H1 (cell line): ENCODE measurements at regions not wholly inside any gene's neighbourhood (a gene's known extent, or its start where the extent isn't known, plus 50 kb on each side); places are given as distances from the start of the nearest gene placed in this dataset.

Experiments used
- CTCF ChIA-PET: fragments of 300-600 bp; sonication (Branson Sonifier 250); formaldehyde crosslinking; loops from one replicate; lab custom pipeline; 2021; ENCODE audit not compliant: partially characterized antibody; lab: Charles Lee
- POLR2A ChIA-PET: fragments of 300-600 bp; sonication (Branson Sonifier 250); formaldehyde crosslinking; loops from one replicate; lab custom pipeline; 2021; ENCODE audit warnings: inconsistent platforms; ENCODE audit not compliant: partially characterized antibody; lab: Charles Lee
- DNase-seq, 2 experiments: peaks; one replicate each; pipeline versions ENCODE4 v3.0.0 to v3.0.0-alpha.2; 2010 to 2022; ENCODE audit warnings: low spot score in 2 of 2, low read depth in 1 of 2, mixed read lengths in 1 of 2
- FAIRE-seq: peaks from 2 replicates; lab custom pipeline; 2011; peaks lifted over from hg19 to GRCh38; lab: Jason Lieb, UNC
- H2AFZ ChIP-seq: 2 replicates; pipeline ENCODE4 v1.8.1; 2012; ENCODE audit warnings: low read length, inconsistent platforms
- H2AK5ac ChIP-seq: 2 replicates; pipeline ENCODE4 v1.6.1; 2013; ENCODE audit warnings: low read depth, low read length
- H2BK120ac ChIP-seq: replicated peaks from 2 replicates; pipeline ENCODE3; 2013; ENCODE audit warnings: low read depth, low read length, inconsistent platforms
- H2BK12ac ChIP-seq: 2 replicates; pipeline ENCODE4 v1.6.1; 2013; ENCODE audit warnings: low read depth, low read length
- H2BK15ac ChIP-seq: 2 replicates; pipeline ENCODE4 v1.6.1; 2013; ENCODE audit warnings: low read length
- H2BK20ac ChIP-seq: 2 replicates; pipeline ENCODE4 v1.6.1; 2013; ENCODE audit warnings: low read length
- H2BK5ac ChIP-seq: 2 replicates; pipeline ENCODE4 v1.6.1; 2013; ENCODE audit warnings: low read depth, low read length
- H3K14ac ChIP-seq: 2 replicates; pipeline ENCODE4 v1.6.1; 2013; ENCODE audit warnings: inconsistent platforms; ENCODE audit not compliant: insufficient read length
- H3K18ac ChIP-seq: 2 replicates; pipeline ENCODE4 v1.6.1; 2013; ENCODE audit warnings: low read length; ENCODE audit errors: extremely low read depth
- H3K23ac ChIP-seq: 2 replicates; pipeline ENCODE4 v1.6.1; 2013; ENCODE audit warnings: inconsistent platforms; ENCODE audit not compliant: insufficient read length
- H3K23me2 ChIP-seq: 2 replicates; pipeline ENCODE4 v1.6.1; 2013; ENCODE audit warnings: low read depth, low read length
- H3K27ac ChIP-seq: 2 replicates; pipeline ENCODE4 v1.6.1; 2011; ENCODE audit warnings: low read depth, low read length, inconsistent platforms
- H3K27me3 ChIP-seq, 4 experiments: replicated peaks in 1 of 4; 1 replicate in 1 of 4; 2 replicates in 3 of 4; pipeline versions ENCODE4 v1.6.1 to v1.8.1; 2011 to 2013; ENCODE audit warnings: low read length in 3 of 4, mild to moderate bottlenecking in 3 of 4, inconsistent platforms in 2 of 4, mixed read lengths in 2 of 4, moderate library complexity in 1 of 4; ENCODE audit not compliant: control insufficient read depth in 3 of 4, insufficient read depth in 3 of 4; ENCODE audit errors: extremely low read depth in 1 of 4
- H3K36me3 ChIP-seq, 4 experiments: 2 replicates each; pipeline versions ENCODE4 v1.6.1 to v1.8.1; 2011 to 2013; ENCODE audit warnings: mild to moderate bottlenecking in 4 of 4, low read length in 3 of 4, moderate library complexity in 2 of 4, control low read depth in 1 of 4, inconsistent platforms in 1 of 4; ENCODE audit not compliant: insufficient read depth in 4 of 4, control insufficient read depth in 2 of 4
- H3K4ac ChIP-seq: replicated peaks from 2 replicates; pipeline ENCODE3; 2013; ENCODE audit warnings: low read length, low read depth, mixed read lengths, inconsistent platforms; ENCODE audit not compliant: insufficient read length
- H3K4me1 ChIP-seq, 4 experiments: replicated peaks in 1 of 4; 1 replicate in 1 of 4; 2 replicates in 3 of 4; pipeline versions ENCODE4 v1.6.1 to v1.8.1; 2011 to 2013; ENCODE audit warnings: low read length in 3 of 4, inconsistent platforms in 2 of 4, mixed read lengths in 1 of 4; ENCODE audit not compliant: insufficient read depth in 4 of 4, control insufficient read depth in 3 of 4
- H3K4me2 ChIP-seq, 2 experiments: 2 replicates each; pipeline versions ENCODE4 v1.6.1 to v1.8.1; 2011 to 2013; ENCODE audit warnings: low read depth in 2 of 2, low read length in 2 of 2, control low read depth in 1 of 2, inconsistent platforms in 1 of 2, mild to moderate bottlenecking in 1 of 2; ENCODE audit not compliant: insufficient read depth in 1 of 2
- H3K4me3 ChIP-seq, 4 experiments: fragments of 200-600, 300-600 bp in 1 of 4; sonication (generic), shearing (Covaris generic), sonication (Bioruptor Twin) in 1 of 4; 2 replicates each; pipeline versions ENCODE4 v1.5.1 to v1.8.1; 2011 to 2016; ENCODE audit warnings: low read length in 4 of 4, low read depth in 3 of 4, control low read depth in 2 of 4, inconsistent platforms in 2 of 4, mild to moderate bottlenecking in 2 of 4, mixed read lengths in 1 of 4, moderate library complexity in 1 of 4; ENCODE audit not compliant: insufficient read depth in 2 of 4; ENCODE audit errors: extremely low read depth in 1 of 4
- H3K56ac ChIP-seq: replicated peaks from 2 replicates; pipeline ENCODE3; 2013; ENCODE audit warnings: low read depth, mild to moderate bottlenecking, mixed read lengths, low read length, inconsistent platforms; ENCODE audit not compliant: insufficient read length
- H3K79me1 ChIP-seq: 2 replicates; pipeline ENCODE4 v1.6.1; 2013; ENCODE audit warnings: low read depth, low read length, control low read depth
- H3K79me2 ChIP-seq, 2 experiments: 2 replicates each; pipeline versions ENCODE4 v1.6.1 to v1.8.1; 2012 to 2013; ENCODE audit warnings: low read length in 2 of 2, mild to moderate bottlenecking in 2 of 2, inconsistent platforms in 1 of 2; ENCODE audit not compliant: insufficient read depth in 2 of 2, control insufficient read depth in 1 of 2
- H3K9ac ChIP-seq, 4 experiments: replicated peaks in 1 of 4; 1 replicate in 1 of 4; 2 replicates in 3 of 4; pipeline versions ENCODE4 v1.6.1 to v1.8.1; 2011 to 2013; ENCODE audit warnings: low read depth in 3 of 4, low read length in 3 of 4, control low read depth in 2 of 4, mild to moderate bottlenecking in 2 of 4, moderate library complexity in 2 of 4, inconsistent platforms in 1 of 4; ENCODE audit errors: extremely low read depth in 1 of 4
- H3K9me3 ChIP-seq, 2 experiments: 2 replicates each; pipeline versions ENCODE4 v1.6.1 to v1.8.1; 2012 to 2013; ENCODE audit warnings: mild to moderate bottlenecking in 2 of 2, moderate library complexity in 2 of 2, control low read depth in 1 of 2, inconsistent platforms in 1 of 2, low read depth in 1 of 2, low read length in 1 of 2, mixed read lengths in 1 of 2; ENCODE audit not compliant: insufficient read depth in 2 of 2
- H4K20me1 ChIP-seq, 2 experiments: replicated peaks in 1 of 2; 2 replicates each; pipeline versions ENCODE3 to v1.8.1; 2011 to 2013; ENCODE audit warnings: inconsistent platforms in 2 of 2, low read length in 2 of 2, mild to moderate bottlenecking in 1 of 2; ENCODE audit not compliant: insufficient read depth in 2 of 2, control insufficient read depth in 1 of 2
- H4K5ac ChIP-seq: 2 replicates; pipeline ENCODE4 v1.6.1; 2013; ENCODE audit warnings: low read length, low read depth, mixed read lengths, inconsistent platforms; ENCODE audit not compliant: insufficient read length
- H4K8ac ChIP-seq: 2 replicates; pipeline ENCODE4 v1.8.0; 2013; ENCODE audit warnings: mild to moderate bottlenecking, moderate library complexity, low read length, inconsistent platforms; ENCODE audit not compliant: insufficient read depth; ENCODE audit errors: extremely low read depth
- H4K91ac ChIP-seq: replicated peaks from 2 replicates; pipeline ENCODE3; 2013; ENCODE audit warnings: low read length, mixed read lengths, inconsistent platforms; ENCODE audit not compliant: insufficient read length
- ASH2L ChIP-seq: fragments of 200-600, 300-600 bp; sonication (generic); IDR thresholded peaks from one replicate; pipeline ENCODE4 v1.7.1; 2017; ENCODE audit warnings: low read length
- ATF3 ChIP-seq: IDR thresholded peaks from 2 replicates; pipeline ENCODE4 v1.6.1; 2011; ENCODE audit warnings: low read depth, mild to moderate bottlenecking, low read length; ENCODE audit not compliant: insufficient read depth
- BCL11A ChIP-seq, 2 experiments: IDR thresholded peaks; one replicate each; pipeline ENCODE4 v1.6.1; 2011; ENCODE audit warnings: low read depth in 2 of 2, low read length in 2 of 2, mild to moderate bottlenecking in 2 of 2
- BRCA1 ChIP-seq: IDR thresholded peaks from 2 replicates; pipeline ENCODE4 v1.6.1; 2012; ENCODE audit warnings: low read depth, low read length, improper control_type of control experiment
- GABPA ChIP-seq: IDR thresholded peaks from 2 replicates; pipeline ENCODE4 v1.6.1; 2011; ENCODE audit warnings: mild to moderate bottlenecking, low read length, moderate library complexity, borderline replicate concordance; ENCODE audit not compliant: insufficient read depth
- TF ChIP-seq, protein P1 (sequence below): IDR thresholded peaks from 2 replicates; pipeline ENCODE4 v1.6.1; 2012; ENCODE audit warnings: low read length, inconsistent platforms

DNA sequence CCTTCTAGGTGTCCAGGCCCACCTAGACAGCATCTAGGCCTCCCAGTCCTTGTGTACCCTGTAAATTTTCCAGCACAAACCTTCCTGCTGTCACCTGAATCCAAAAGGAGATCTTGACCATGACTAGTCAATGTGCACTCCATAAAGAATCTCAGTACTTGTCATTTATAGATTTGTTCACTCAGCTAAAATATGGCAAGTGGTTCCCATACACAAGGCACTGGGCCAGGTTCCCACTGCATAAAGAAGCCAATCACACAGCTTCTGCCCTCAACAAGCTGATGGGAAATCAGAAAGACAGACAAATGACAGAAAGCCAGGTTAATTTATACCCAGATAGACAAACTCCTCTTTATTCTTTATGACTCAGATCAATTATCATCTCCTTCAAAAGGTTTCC, 526.8 kb downstream of the CD83 start:
- Histone ChIP-seq H2AFZ (no peak overlapping the region), H3K18ac (no peak overlapping the region; the same call in 1 of the 2 replicates), H4K20me1 (no peaks in the 10 kb centered on the region), H3K56ac (no peak overlapping the region), H3K4me3 (no peak overlapping the region), H2BK15ac (no peak overlapping the region), H2AK5ac (peak overlapping the region; percentile 58; the same call in 1 of the 2 replicates), H4K91ac (no peak overlapping the region), H2BK120ac (no peak overlapping the region), H3K23me2 (peaks cover 2% of the 10 kb centered on the region; the same call in 1 of the 2 replicates), H3K79me2 (no peaks in the 10 kb centered on the region), H3K23ac (no peak overlapping the region), H3K9ac (no peak overlapping the region), H3K9me3 (no peaks in the 10 kb centered on the region), H3K4me1 (peaks cover 14 to 22% (median 19%) of the 10 kb centered on the region in 4 experiments), H3K4ac (no peak overlapping the region), H3K14ac (no peak overlapping the region), H3K27me3 (peaks cover 0 to 2% (median 0%) of the 10 kb centered on the region in 4 experiments; a peak in 1 of 7 replicates), H2BK20ac (0 out of 2 replicates have a peak overlapping the region, but pooled peaks have one; percentile 3), H4K5ac (no peak overlapping the region), H3K36me3 (no peaks in the 10 kb centered on the region), H3K27ac (no peak overlapping the region), H4K8ac (no peak overlapping the region), H2BK5ac (0 out of 2 replicates have a peak overlapping the region, but pooled peaks have one; percentile 21), H3K4me2 (no peak overlapping the region), H3K79me1 (no peaks in the 10 kb centered on the region; the same call in 1 of the 2 replicates), H2BK12ac (peak overlapping the region; percentile 21; the same call in 1 of the 2 replicates)
- FAIRE-seq: no peak
- TF ChIP-seq GABPA (no peak), BRCA1 (no peak), ATF3 (no peak), ASH2L (no peak), BCL11A (IDR thresholded peaks at IDR 0.05; ENCODE audit: low read depth in 2 of 2, low read length in 2 of 2) (no peak)
- TF ChIP-seq, protein P1, sequence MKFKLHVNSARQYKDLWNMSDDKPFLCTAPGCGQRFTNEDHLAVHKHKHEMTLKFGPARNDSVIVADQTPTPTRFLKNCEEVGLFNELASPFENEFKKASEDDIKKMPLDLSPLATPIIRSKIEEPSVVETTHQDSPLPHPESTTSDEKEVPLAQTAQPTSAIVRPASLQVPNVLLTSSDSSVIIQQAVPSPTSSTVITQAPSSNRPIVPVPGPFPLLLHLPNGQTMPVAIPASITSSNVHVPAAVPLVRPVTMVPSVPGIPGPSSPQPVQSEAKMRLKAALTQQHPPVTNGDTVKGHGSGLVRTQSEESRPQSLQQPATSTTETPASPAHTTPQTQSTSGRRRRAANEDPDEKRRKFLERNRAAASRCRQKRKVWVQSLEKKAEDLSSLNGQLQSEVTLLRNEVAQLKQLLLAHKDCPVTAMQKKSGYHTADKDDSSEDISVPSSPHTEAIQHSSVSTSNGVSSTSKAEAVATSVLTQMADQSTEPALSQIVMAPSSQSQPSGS: no peak
- DNase-seq: no peak
- CTCF ChIA-PET: no interaction called here
- POLR2A ChIA-PET: interaction anchor here (1.2 kb wide), 1 partner anchor 13 kb away, joined by 3 read pairs; no protein-coding TSS in a partner anchor
